ENCODE measurements at regions not wholly inside any gene's neighbourhood (a gene's known extent, or its start where the extent isn't known, plus 50 kb on each side); places are given as distances from the start of the nearest gene placed in this dataset.

DNA sequence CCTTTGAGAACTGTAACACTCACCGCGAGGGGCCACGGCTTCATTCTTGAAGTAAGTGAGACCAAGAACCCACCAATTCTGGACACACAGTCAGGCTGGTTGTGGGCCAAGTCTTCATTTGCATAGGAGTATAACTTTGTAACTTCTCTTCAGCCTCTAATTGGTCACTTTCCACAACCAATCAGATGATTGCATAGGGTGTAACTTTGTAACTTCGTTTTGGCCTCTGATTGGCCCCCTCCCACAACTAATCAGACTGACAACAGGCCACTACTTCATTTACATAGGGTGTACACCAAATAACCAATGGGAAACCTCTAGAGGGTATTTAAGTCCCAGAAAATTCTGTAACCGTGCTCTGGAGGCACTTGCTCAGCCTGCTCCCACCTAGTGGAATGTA lies 77.5 kb upstream of the TCF4 start:
- H3K79me2 ChIP-seq (ENCODE audit: control insufficient read depth, insufficient read depth, low read length), result no peaks in the 10 kb centered on the region
- in situ Hi-C loops (cut with MboI) (no loop called here), intact Hi-C loops (cut with micrococcal nuclease) (no loop called here)
- DNase-seq (ENCODE audit: extremely low read depth in 1 of 4, low spot score in 3 of 4), result no peak
- no peaks in the 10 kb centered on the region for H3K9me1 ChIP-seq (ENCODE audit: control insufficient read depth, insufficient read depth, low read length)
- no TSS peak for BruUV-seq (replicated peaks)
- ATAC-seq, result no peak
- H3K36me3 ChIP-seq (ENCODE audit: control insufficient read depth, insufficient read depth, low read length), result no peaks in the 10 kb centered on the region
- H3K9ac ChIP-seq (ENCODE audit: insufficient read depth in 1 of 2, low read depth in 2 of 2, low read length in 2 of 2), result no peak overlapping the region
- no peaks in the 10 kb centered on the region for H4K20me1 ChIP-seq (replicated peaks; ENCODE audit: control insufficient read depth, insufficient read depth, low read length)
- FAIRE-seq, result no peak
- no peak overlapping the region for H3K4me3 ChIP-seq
- no peak for TF ChIP-seq CBX3 (IDR thresholded peaks at IDR 0.05; ENCODE audit: borderline replicate concordance in 1 of 2, low read length in 2 of 2)
- TF ChIP-seq, protein P1, sequence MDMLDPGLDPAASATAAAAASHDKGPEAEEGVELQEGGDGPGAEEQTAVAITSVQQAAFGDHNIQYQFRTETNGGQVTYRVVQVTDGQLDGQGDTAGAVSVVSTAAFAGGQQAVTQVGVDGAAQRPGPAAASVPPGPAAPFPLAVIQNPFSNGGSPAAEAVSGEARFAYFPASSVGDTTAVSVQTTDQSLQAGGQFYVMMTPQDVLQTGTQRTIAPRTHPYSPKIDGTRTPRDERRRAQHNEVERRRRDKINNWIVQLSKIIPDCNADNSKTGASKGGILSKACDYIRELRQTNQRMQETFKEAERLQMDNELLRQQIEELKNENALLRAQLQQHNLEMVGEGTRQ (CRISPR knock-in tag; IDR thresholded peaks at IDR 0.05), result no peak
- TF ChIP-seq FOSL1 (tag; conservative IDR thresholded peaks at IDR 0.05), result no peak
- no peak for TF ChIP-seq NUFIP1 (IDR thresholded peaks at IDR 0.05; ENCODE audit: partially characterized antibody)
- TF ChIP-seq ZC3H8 (IDR thresholded peaks at IDR 0.05), result no peak
- no peak for TF ChIP-seq TOE1 (IDR thresholded peaks at IDR 0.05; ENCODE audit: borderline replicate concordance)
- TF ChIP-seq TOE1 (CRISPR knock-in tag; IDR thresholded peaks at IDR 0.05; ENCODE audit: borderline replicate concordance, low read depth), result no peak
- no peak for TF ChIP-seq ZNF668 (CRISPR knock-in tag; IDR thresholded peaks at IDR 0.05)
- no peak for TF ChIP-seq ZNF551 (CRISPR knock-in tag; IDR thresholded peaks at IDR 0.05)
- TF ChIP-seq ZC3H11A (IDR thresholded peaks at IDR 0.05; ENCODE audit: low read depth, low read length), result no peak
- no peak for TF ChIP-seq MTF1 (CRISPR knock-in tag; IDR thresholded peaks at IDR 0.05; ENCODE audit: borderline replicate concordance)
- no peak for TF ChIP-seq PTBP1 (IDR thresholded peaks at IDR 0.05; ENCODE audit: low read depth, low read length)
- no peak for TF ChIP-seq ZBTB7A (IDR thresholded peaks at IDR 0.05; ENCODE audit: borderline replicate concordance, control insufficient read depth, low read depth, low read length)
- no peak for TF ChIP-seq SRF (CRISPR knock-in tag; IDR thresholded peaks at IDR 0.05)
- TF ChIP-seq, protein P2, sequence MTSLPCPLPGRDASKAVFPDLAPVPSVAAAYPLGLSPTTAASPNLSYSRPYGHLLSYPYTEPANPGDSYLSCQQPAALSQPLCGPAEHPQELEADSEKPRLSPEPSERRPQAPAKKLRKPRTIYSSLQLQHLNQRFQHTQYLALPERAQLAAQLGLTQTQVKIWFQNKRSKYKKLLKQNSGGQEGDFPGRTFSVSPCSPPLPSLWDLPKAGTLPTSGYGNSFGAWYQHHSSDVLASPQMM (CRISPR knock-in tag; IDR thresholded peaks at IDR 0.05), result no peak
- no peak for TF ChIP-seq ZNF699 (CRISPR knock-in tag; IDR thresholded peaks at IDR 0.05; ENCODE audit: insufficient replicate concordance)
- TF ChIP-seq MTA2 (IDR thresholded peaks at IDR 0.05; ENCODE audit: low read depth), result no peak
- TF ChIP-seq E2F3 (CRISPR knock-in tag; IDR thresholded peaks at IDR 0.05), result no peak
- TF ChIP-seq, protein P3, sequence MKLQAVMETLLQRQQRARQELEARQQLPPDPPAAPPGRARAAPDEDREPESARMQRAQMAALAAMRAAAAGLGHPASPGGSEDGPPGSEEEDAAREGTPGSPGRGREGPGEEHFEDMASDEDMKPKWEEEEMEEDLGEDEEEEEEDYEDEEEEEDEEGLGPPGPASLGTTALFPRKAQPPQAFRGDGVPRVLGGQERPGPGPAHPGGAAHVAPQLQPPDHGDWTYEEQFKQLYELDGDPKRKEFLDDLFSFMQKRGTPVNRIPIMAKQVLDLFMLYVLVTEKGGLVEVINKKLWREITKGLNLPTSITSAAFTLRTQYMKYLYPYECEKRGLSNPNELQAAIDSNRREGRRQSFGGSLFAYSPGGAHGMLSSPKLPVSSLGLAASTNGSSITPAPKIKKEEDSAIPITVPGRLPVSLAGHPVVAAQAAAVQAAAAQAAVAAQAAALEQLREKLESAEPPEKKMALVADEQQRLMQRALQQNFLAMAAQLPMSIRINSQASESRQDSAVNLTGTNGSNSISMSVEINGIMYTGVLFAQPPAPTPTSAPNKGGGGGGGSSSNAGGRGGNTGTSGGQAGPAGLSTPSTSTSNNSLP (IDR thresholded peaks at IDR 0.05; ENCODE audit: borderline replicate concordance, low read depth, low read length), result no peak
- no peak for TF ChIP-seq ZNF282 (CRISPR knock-in tag; IDR thresholded peaks at IDR 0.05)
- H3K4me1 ChIP-seq (replicated peaks in 1 of 2; ENCODE audit: control insufficient read depth in 2 of 2, insufficient read depth in 2 of 2, low read length in 2 of 2), result peaks cover 3 to 7% of the 10 kb centered on the region in 2 experiments; a peak in 3 of 5 replicates
- POLR2A ChIA-PET, result no interaction called here
- H3K4me2 ChIP-seq (ENCODE audit: insufficient read depth, low read length), result no peak overlapping the region
- no peak overlapping the region for H3K27ac ChIP-seq (ENCODE audit: extremely low read depth, low read depth, low read length)
- H2AFZ ChIP-seq (ENCODE audit: low read depth, low read length), result no peak overlapping the region
- H3K27me3 ChIP-seq (ENCODE audit: control insufficient read depth in 2 of 2, insufficient read depth in 2 of 2, low read length in 2 of 2), result no peaks in the 10 kb centered on the region
- CTCF ChIA-PET (ENCODE audit: low intra/inter-chr PET ratio), result no interaction called here
- 29% methylated on average over 2 of the region's 5 CpGs for WGBS (ENCODE audit: insufficient coverage, low coverage, missing lambda C conversion rate)
- peaks cover 3% of the 10 kb centered on the region; the same call in 1 of the 2 replicates for H3K9me3 ChIP-seq (replicated peaks; ENCODE audit: control insufficient read depth, insufficient read depth, low read depth, low read length)
